Activated naive CD8-positive, alpha-beta T cell treated with anti-CD3 and anti-CD28 coated beads, Interleukin-2, amount 10 ng/mL, durations not matched to agents 7 days and 5 days (primary cell): ENCODE measurements at regions not wholly inside any gene's neighbourhood (a gene's known extent, or its start where the extent isn't known, plus 50 kb on each side); places are given as distances from the start of the nearest gene placed in this dataset.

ENCODE experiments used
- ATAC-seq: fragments of 150-1000 bp; cut with Tn5 transposase; one replicate; pipeline ENCODE4 v1.10.0; 2021; ENCODE audit warnings: low read depth, moderate library complexity
- POLR2A ChIA-PET: fragments of 350-600 bp; sonication (Branson Sonifier 250); formaldehyde crosslinking; loops from one replicate; lab custom pipeline; 2021; ENCODE audit warnings: antibody characterized with exemption; lab: Charles Lee
- DNase-seq: peaks from one replicate; pipeline ENCODE4 v3.0.0; 2021
- H3K27ac Mint-ChIP-seq: one replicate; pipeline ENCODE4 v1.8.0; 2022; ENCODE audit warnings: mild to moderate bottlenecking, mixed read lengths
- H3K27me3 Mint-ChIP-seq: one replicate; pipeline ENCODE4 v1.8.0; 2022; ENCODE audit warnings: mild to moderate bottlenecking, moderate library complexity, mixed read lengths
- H3K36me3 Mint-ChIP-seq: one replicate; pipeline ENCODE4 v1.8.0; 2021; ENCODE audit warnings: mild to moderate bottlenecking, mixed read lengths
- H3K4me1 Mint-ChIP-seq: one replicate; pipeline ENCODE4 v1.8.0; 2021; ENCODE audit warnings: mixed read lengths
- H3K4me3 Mint-ChIP-seq: one replicate; pipeline ENCODE4 v1.8.0; 2022; ENCODE audit warnings: mild to moderate bottlenecking, moderate library complexity, mixed read lengths
- H3K9me3 Mint-ChIP-seq: one replicate; pipeline ENCODE4 v1.8.0; 2021; ENCODE audit warnings: mixed read lengths

- POLR2A ChIA-PET: no interaction called here
- Mint-ChIP-seq H3K4me1 (no peaks in the 10 kb centered on the region), H3K27me3 (peaks cover 11% of the 10 kb centered on the region), H3K9me3 (no peaks in the 10 kb centered on the region), H3K27ac (no peak overlapping the region), H3K4me3 (no peak overlapping the region), H3K36me3 (no peaks in the 10 kb centered on the region)
- ATAC-seq (no peak), DNase-seq (no peak)
These were observed 202.1 kb upstream of the HEY2 start for GRCh38 chr6:125547381-125547780.

GRCh38 chr6:125549202-125549884 lies 200.1 kb upstream of the HEY2 start:
- no peaks in the 10 kb centered on the region for H3K9me3 Mint-ChIP-seq
- DNase-seq: no peak
- no peaks in the 10 kb centered on the region for H3K36me3 Mint-ChIP-seq
- ATAC-seq: no peak
- H3K4me1 Mint-ChIP-seq: no peaks in the 10 kb centered on the region
- H3K27me3 Mint-ChIP-seq: peaks cover 11% of the 10 kb centered on the region
- H3K27ac Mint-ChIP-seq: no peak overlapping the region
- H3K4me3 Mint-ChIP-seq: no peak overlapping the region
- POLR2A ChIA-PET: interaction anchor here (0.6 kb wide), 1 partner anchor 228 kb away, joined by 7 read pairs; no protein-coding TSS in a partner anchor

GRCh38 chr6:125550892-125551291 lies 198.5 kb upstream of the HEY2 start:
- Mint-ChIP-seq H3K27ac (no peak overlapping the region), H3K4me3 (no peak overlapping the region), H3K27me3 (peaks cover 11% of the 10 kb centered on the region), H3K9me3 (no peaks in the 10 kb centered on the region), H3K4me1 (no peaks in the 10 kb centered on the region), H3K36me3 (no peaks in the 10 kb centered on the region)
- POLR2A ChIA-PET: no interaction called here
- no peak for ATAC-seq
- DNase-seq: no peak

GRCh38 chr6:125552819-125553218 lies 196.6 kb upstream of the HEY2 start:
- H3K27me3 Mint-ChIP-seq: peaks cover 20% of the 10 kb centered on the region
- DNase-seq: no peak
- POLR2A ChIA-PET: interaction anchor here (0.7 kb wide), 1 partner anchor 700 kb away, joined by 3 read pairs; no protein-coding TSS in a partner anchor
- no peaks in the 10 kb centered on the region for H3K36me3 Mint-ChIP-seq
- no peak for ATAC-seq
- H3K4me3 Mint-ChIP-seq: no peak overlapping the region
- no peak overlapping the region for H3K27ac Mint-ChIP-seq
- no peaks in the 10 kb centered on the region for H3K4me1 Mint-ChIP-seq
- H3K9me3 Mint-ChIP-seq: no peaks in the 10 kb centered on the region

- Mint-ChIP-seq H3K36me3 (no peaks in the 10 kb centered on the region), H3K4me1 (no peaks in the 10 kb centered on the region), H3K4me3 (no peak overlapping the region), H3K9me3 (no peaks in the 10 kb centered on the region), H3K27ac (no peak overlapping the region), H3K27me3 (peaks cover 16% of the 10 kb centered on the region)
- ATAC-seq (no peak), DNase-seq (no peak)
- POLR2A ChIA-PET: no interaction called here
These were observed 195.0 kb upstream of the HEY2 start for GRCh38 chr6:125554456-125554855.

- no peak overlapping the region for H3K4me3 Mint-ChIP-seq
- H3K4me1 Mint-ChIP-seq: no peaks in the 10 kb centered on the region
- H3K9me3 Mint-ChIP-seq: no peaks in the 10 kb centered on the region
- H3K27ac Mint-ChIP-seq: no peak overlapping the region
- DNase-seq: no peak
- ATAC-seq: no peak
- H3K27me3 Mint-ChIP-seq: peaks cover 13% of the 10 kb centered on the region
- no peaks in the 10 kb centered on the region for H3K36me3 Mint-ChIP-seq
- POLR2A ChIA-PET: no interaction called here
These were observed 191.1 kb upstream of the HEY2 start for GRCh38 chr6:125558241-125558843.

GRCh38 chr6:125558907-125559306 lies 190.5 kb upstream of the HEY2 start:
- H3K4me3 Mint-ChIP-seq: no peak overlapping the region
- H3K36me3 Mint-ChIP-seq: no peaks in the 10 kb centered on the region
- no peak for DNase-seq
- no peaks in the 10 kb centered on the region for H3K9me3 Mint-ChIP-seq
- no peaks in the 10 kb centered on the region for H3K4me1 Mint-ChIP-seq
- ATAC-seq: no peak
- H3K27me3 Mint-ChIP-seq: peaks cover 13% of the 10 kb centered on the region
- no peak overlapping the region for H3K27ac Mint-ChIP-seq
- POLR2A ChIA-PET: no interaction called here

- H3K9me3 Mint-ChIP-seq: no peaks in the 10 kb centered on the region
- no peak overlapping the region for H3K4me3 Mint-ChIP-seq
- peaks cover 3% of the 10 kb centered on the region for H3K27me3 Mint-ChIP-seq
- DNase-seq (no peak), ATAC-seq (no peak)
- no peaks in the 10 kb centered on the region for H3K36me3 Mint-ChIP-seq
- no peaks in the 10 kb centered on the region for H3K4me1 Mint-ChIP-seq
- POLR2A ChIA-PET: no interaction called here
- H3K27ac Mint-ChIP-seq: no peak overlapping the region
These were observed 187.3 kb upstream of the HEY2 start for GRCh38 chr6:125562156-125562555.

- Mint-ChIP-seq H3K36me3 (no peaks in the 10 kb centered on the region), H3K9me3 (no peaks in the 10 kb centered on the region), H3K4me3 (no peak overlapping the region), H3K27me3 (peaks cover 2% of the 10 kb centered on the region), H3K27ac (no peak overlapping the region), H3K4me1 (no peaks in the 10 kb centered on the region)
- POLR2A ChIA-PET: no interaction called here
- ATAC-seq (no peak), DNase-seq (no peak)
These were observed 184.5 kb upstream of the HEY2 start for GRCh38 chr6:125564941-125565340.

GRCh38 chr6:125567407-125567806 lies 182.0 kb upstream of the HEY2 start:
- H3K4me3 Mint-ChIP-seq: no peak overlapping the region
- DNase-seq (no peak), ATAC-seq (no peak)
- no peaks in the 10 kb centered on the region for H3K36me3 Mint-ChIP-seq
- no peaks in the 10 kb centered on the region for H3K9me3 Mint-ChIP-seq
- POLR2A ChIA-PET: no interaction called here
- H3K4me1 Mint-ChIP-seq: no peaks in the 10 kb centered on the region
- H3K27ac Mint-ChIP-seq: no peak overlapping the region
- peaks cover 2% of the 10 kb centered on the region for H3K27me3 Mint-ChIP-seq

- Mint-ChIP-seq H3K4me1 (no peaks in the 10 kb centered on the region), H3K27me3 (peaks cover 2% of the 10 kb centered on the region), H3K9me3 (no peaks in the 10 kb centered on the region), H3K36me3 (no peaks in the 10 kb centered on the region), H3K27ac (no peak overlapping the region), H3K4me3 (no peak overlapping the region)
- no peak for ATAC-seq
- no peak for DNase-seq
- POLR2A ChIA-PET: no interaction called here
These were observed 180.8 kb upstream of the HEY2 start for GRCh38 chr6:125568609-125569008.

- Mint-ChIP-seq H3K9me3 (no peaks in the 10 kb centered on the region), H3K27me3 (peaks cover 2% of the 10 kb centered on the region), H3K4me1 (no peaks in the 10 kb centered on the region), H3K36me3 (no peaks in the 10 kb centered on the region), H3K4me3 (no peak overlapping the region), H3K27ac (no peak overlapping the region)
- no peak for ATAC-seq
- DNase-seq: no peak
- POLR2A ChIA-PET: no interaction called here
These were observed 178.9 kb upstream of the HEY2 start for GRCh38 chr6:125570526-125570925.

- H3K4me1 Mint-ChIP-seq: no peaks in the 10 kb centered on the region
- POLR2A ChIA-PET: no interaction called here
- DNase-seq (no peak), ATAC-seq (no peak)
- H3K4me3 Mint-ChIP-seq: no peak overlapping the region
- H3K27ac Mint-ChIP-seq: no peak overlapping the region
- H3K27me3 Mint-ChIP-seq: peaks cover 2% of the 10 kb centered on the region
- no peaks in the 10 kb centered on the region for H3K36me3 Mint-ChIP-seq
- no peaks in the 10 kb centered on the region for H3K9me3 Mint-ChIP-seq
These were observed 178.2 kb upstream of the HEY2 start for GRCh38 chr6:125571207-125571755.

GRCh38 chr6:125574604-125575003 lies 174.8 kb upstream of the HEY2 start:
- DNase-seq (no peak), ATAC-seq (no peak)
- Mint-ChIP-seq H3K27me3 (peaks cover 2% of the 10 kb centered on the region), H3K27ac (no peak overlapping the region), H3K9me3 (no peaks in the 10 kb centered on the region), H3K36me3 (no peaks in the 10 kb centered on the region), H3K4me1 (no peaks in the 10 kb centered on the region), H3K4me3 (no peak overlapping the region)
- POLR2A ChIA-PET: no interaction called here
